Gastrocnemius medialis (tissue), 4 donors: ENCODE measurements at regions not wholly inside any gene's neighbourhood (a gene's known extent, or its start where the extent isn't known, plus 50 kb on each side); places are given as distances from the start of the nearest gene placed in this dataset.

ENCODE experiments used
- CTCF ChIP-seq, 5 experiments: fragments of 450-650 bp in 3 of 5; fragments of 200-600 bp in 2 of 5; sonication (generic) in 2 of 5; IDR thresholded peaks in 4 of 5; conservative IDR thresholded peaks in 1 of 5; 1 replicate in 4 of 5; 2 replicates in 1 of 5; pipeline ENCODE4 v1.5.1; 2016 to 2019; ENCODE audit warnings: antibody characterized with exemption in 5 of 5, mild to moderate bottlenecking in 3 of 5, moderate library complexity in 3 of 5
- POLR2A ChIP-seq, 2 donors: fragments of 450-650 bp; IDR thresholded peaks; one replicate each; pipeline ENCODE4 v1.6.1; 2017; ENCODE audit warnings: antibody characterized with exemption in 2 of 2, mild to moderate bottlenecking in 2 of 2, moderate library complexity in 2 of 2

- TF ChIP-seq POLR2A (IDR thresholded peaks at IDR 0.05), result no peak
- no peak for TF ChIP-seq CTCF (IDR thresholded peaks at IDR 0.05 in 4 of 5, conservative IDR thresholded peaks at IDR 0.05 in 1 of 5)
Measured at GRCh38 chr10:33022090-33022489, 64.1 kb upstream of the ITGB1 start.
